ENCODE measurements at regions not wholly inside any gene's neighbourhood (a gene's known extent, or its start where the extent isn't known, plus 50 kb on each side); places are given as distances from the start of the nearest gene placed in this dataset.

GRCh38 chr1:177706977-177707376 lies 262.9 kb downstream of the SEC16B start:
- in situ Hi-C loops (cut with MboI; ENCODE audit: low pct_unique_long_range_greater_than_20kb, low sequenced_read_pairs, unreplicated experiment): no loop called here
- TF ChIP-seq CTCF (IDR thresholded peaks at IDR 0.05; ENCODE audit: extremely low read depth, insufficient read depth, missing control alignments): no peak
- no peak for DNase-seq (ENCODE audit: low spot score)

- in situ Hi-C loops (cut with MboI; ENCODE audit: low pct_unique_long_range_greater_than_20kb, low sequenced_read_pairs, unreplicated experiment): no loop called here
- no peak for TF ChIP-seq CTCF (IDR thresholded peaks at IDR 0.05; ENCODE audit: extremely low read depth, insufficient read depth, missing control alignments)
- no peak for DNase-seq (ENCODE audit: low spot score)
Measured at GRCh38 chr1:177705839-177706238, 264.0 kb downstream of the SEC16B start.

- no peak for DNase-seq (ENCODE audit: low spot score)
- no peak for TF ChIP-seq CTCF (IDR thresholded peaks at IDR 0.05; ENCODE audit: extremely low read depth, insufficient read depth, missing control alignments)
- in situ Hi-C loops (cut with MboI; ENCODE audit: low pct_unique_long_range_greater_than_20kb, low sequenced_read_pairs, unreplicated experiment): no loop called here
Measured at GRCh38 chr1:177703888-177704446, 265.9 kb downstream of the SEC16B start.

- DNase-seq (ENCODE audit: low spot score): no peak
- no peak for TF ChIP-seq CTCF (IDR thresholded peaks at IDR 0.05; ENCODE audit: extremely low read depth, insufficient read depth, missing control alignments)
- in situ Hi-C loops (cut with MboI; ENCODE audit: low pct_unique_long_range_greater_than_20kb, low sequenced_read_pairs, unreplicated experiment): no loop called here
Measured at GRCh38 chr1:177701654-177702353, 268.1 kb downstream of the SEC16B start.

GRCh38 chr1:177700856-177701255 lies 269.0 kb downstream of the SEC16B start:
- no peak for TF ChIP-seq CTCF (IDR thresholded peaks at IDR 0.05; ENCODE audit: extremely low read depth, insufficient read depth, missing control alignments)
- no peak for DNase-seq (ENCODE audit: low spot score)
- in situ Hi-C loops (cut with MboI; ENCODE audit: low pct_unique_long_range_greater_than_20kb, low sequenced_read_pairs, unreplicated experiment): no loop called here

GRCh38 chr1:177690996-177691395 lies 278.9 kb downstream of the SEC16B start:
- in situ Hi-C loops (cut with MboI; ENCODE audit: low pct_unique_long_range_greater_than_20kb, low sequenced_read_pairs, unreplicated experiment): no loop called here
- TF ChIP-seq CTCF (IDR thresholded peaks at IDR 0.05; ENCODE audit: extremely low read depth, insufficient read depth, missing control alignments): no peak
- no peak for DNase-seq (ENCODE audit: low spot score)

Measured in GM13977 (cell line).